ENCODE measurements at regions not wholly inside any gene's neighbourhood (a gene's known extent, or its start where the extent isn't known, plus 50 kb on each side); places are given as distances from the start of the nearest gene placed in this dataset.

- Histone ChIP-seq H3K9me3 (ENCODE audit: control insufficient read depth, insufficient read depth, low read depth, low read length) (no peaks in the 10 kb centered on the region), H4K20me1 (ENCODE audit: control insufficient read depth, extremely low read depth, insufficient read depth, low read length) (no peaks in the 10 kb centered on the region), H2AFZ (ENCODE audit: low read length) (no peak overlapping the region), H3K27me3 (ENCODE audit: control insufficient read depth, insufficient read depth, low read length) (peaks cover 2% of the 10 kb centered on the region), H3K27ac (ENCODE audit: insufficient read depth, low read length) (no peak overlapping the region), H3K36me3 (ENCODE audit: control insufficient read depth, insufficient read depth, low read length) (no peaks in the 10 kb centered on the region), H3K9ac (ENCODE audit: insufficient read depth, low read length) (no peak overlapping the region), H3K4me1 (ENCODE audit: control insufficient read depth, extremely low read depth, insufficient read depth, low read length) (no peaks in the 10 kb centered on the region), H3K4me2 (ENCODE audit: extremely low read depth, insufficient read depth, low read length) (no peak overlapping the region), H3K79me2 (ENCODE audit: control insufficient read depth, insufficient read depth, low read length) (no peaks in the 10 kb centered on the region), H3K4me3 (replicated peaks in 1 of 4; ENCODE audit: control extremely low read depth in 1 of 4, insufficient read depth in 1 of 4, low read depth in 3 of 4, low read length in 4 of 4) (no peak overlapping the region)
- TF ChIP-seq, protein P1, sequence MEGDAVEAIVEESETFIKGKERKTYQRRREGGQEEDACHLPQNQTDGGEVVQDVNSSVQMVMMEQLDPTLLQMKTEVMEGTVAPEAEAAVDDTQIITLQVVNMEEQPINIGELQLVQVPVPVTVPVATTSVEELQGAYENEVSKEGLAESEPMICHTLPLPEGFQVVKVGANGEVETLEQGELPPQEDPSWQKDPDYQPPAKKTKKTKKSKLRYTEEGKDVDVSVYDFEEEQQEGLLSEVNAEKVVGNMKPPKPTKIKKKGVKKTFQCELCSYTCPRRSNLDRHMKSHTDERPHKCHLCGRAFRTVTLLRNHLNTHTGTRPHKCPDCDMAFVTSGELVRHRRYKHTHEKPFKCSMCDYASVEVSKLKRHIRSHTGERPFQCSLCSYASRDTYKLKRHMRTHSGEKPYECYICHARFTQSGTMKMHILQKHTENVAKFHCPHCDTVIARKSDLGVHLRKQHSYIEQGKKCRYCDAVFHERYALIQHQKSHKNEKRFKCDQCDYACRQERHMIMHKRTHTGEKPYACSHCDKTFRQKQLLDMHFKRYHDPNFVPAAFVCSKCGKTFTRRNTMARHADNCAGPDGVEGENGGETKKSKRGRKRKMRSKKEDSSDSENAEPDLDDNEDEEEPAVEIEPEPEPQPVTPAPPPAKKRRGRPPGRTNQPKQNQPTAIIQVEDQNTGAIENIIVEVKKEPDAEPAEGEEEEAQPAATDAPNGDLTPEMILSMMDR (conservative IDR thresholded peaks at IDR 0.05 in 1 of 2, IDR thresholded peaks at IDR 0.05 in 1 of 2; ENCODE audit: low read depth in 1 of 2, low read length in 2 of 2) = no peak
- no peak for TF ChIP-seq EZH2 (IDR thresholded peaks at IDR 0.05; ENCODE audit: low read length, missing control alignments)
- DNase-seq (ENCODE audit: low read depth in 2 of 2) = no peak
Measured at GRCh38 chr1:60891765-60892164, 190.6 kb upstream of the NFIA start.

DNA sequence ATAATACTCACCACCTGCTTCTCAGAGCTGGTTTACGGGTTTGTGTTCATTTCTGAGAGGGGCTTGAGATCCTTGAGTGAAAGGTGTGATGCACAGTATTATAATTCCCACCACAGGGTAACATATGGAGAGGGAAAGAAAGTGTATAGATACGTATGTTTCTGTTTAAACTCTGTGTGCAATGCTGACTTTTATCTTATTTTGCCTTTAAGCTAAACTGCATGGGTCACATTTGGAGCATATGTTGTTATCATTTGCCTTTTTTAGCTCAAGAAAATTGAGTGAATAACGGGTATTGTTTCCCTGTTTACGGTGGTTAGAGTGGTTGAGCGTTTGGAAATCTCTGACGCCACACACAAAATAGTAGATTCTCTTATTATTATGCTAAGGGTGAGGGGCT is 191.1 kb upstream of the NFIA start:
- no peak overlapping the region for H3K4me3 ChIP-seq (replicated peaks in 1 of 4; ENCODE audit: control extremely low read depth in 1 of 4, insufficient read depth in 1 of 4, low read depth in 3 of 4, low read length in 4 of 4)
- H3K9ac ChIP-seq (ENCODE audit: insufficient read depth, low read length) = no peak overlapping the region
- no peak overlapping the region for H3K4me2 ChIP-seq (ENCODE audit: extremely low read depth, insufficient read depth, low read length)
- H4K20me1 ChIP-seq (ENCODE audit: control insufficient read depth, extremely low read depth, insufficient read depth, low read length) = no peaks in the 10 kb centered on the region
- peaks cover 2% of the 10 kb centered on the region for H3K27me3 ChIP-seq (ENCODE audit: control insufficient read depth, insufficient read depth, low read length)
- no peak overlapping the region for H3K27ac ChIP-seq (ENCODE audit: insufficient read depth, low read length)
- H3K9me3 ChIP-seq (ENCODE audit: control insufficient read depth, insufficient read depth, low read depth, low read length) = no peaks in the 10 kb centered on the region
- H3K36me3 ChIP-seq (ENCODE audit: control insufficient read depth, insufficient read depth, low read length) = no peaks in the 10 kb centered on the region
- no peaks in the 10 kb centered on the region for H3K79me2 ChIP-seq (ENCODE audit: control insufficient read depth, insufficient read depth, low read length)
- H2AFZ ChIP-seq (ENCODE audit: low read length) = no peak overlapping the region
- no peaks in the 10 kb centered on the region for H3K4me1 ChIP-seq (ENCODE audit: control insufficient read depth, extremely low read depth, insufficient read depth, low read length)
- TF ChIP-seq, protein P1 (conservative IDR thresholded peaks at IDR 0.05 in 1 of 2, IDR thresholded peaks at IDR 0.05 in 1 of 2; ENCODE audit: low read depth in 1 of 2, low read length in 2 of 2) = no peak
- no peak for TF ChIP-seq EZH2 (IDR thresholded peaks at IDR 0.05; ENCODE audit: low read length, missing control alignments)
- DNase-seq (ENCODE audit: low read depth in 2 of 2) = no peak

- Histone ChIP-seq H3K36me3 (ENCODE audit: control insufficient read depth, insufficient read depth, low read length) (no peaks in the 10 kb centered on the region), H2AFZ (ENCODE audit: low read length) (no peak overlapping the region), H3K9ac (ENCODE audit: insufficient read depth, low read length) (no peak overlapping the region), H3K4me1 (ENCODE audit: control insufficient read depth, extremely low read depth, insufficient read depth, low read length) (no peaks in the 10 kb centered on the region), H3K4me3 (replicated peaks in 1 of 4; ENCODE audit: control extremely low read depth in 1 of 4, insufficient read depth in 1 of 4, low read depth in 3 of 4, low read length in 4 of 4) (no peak overlapping the region), H3K79me2 (ENCODE audit: control insufficient read depth, insufficient read depth, low read length) (no peaks in the 10 kb centered on the region), H3K27ac (ENCODE audit: insufficient read depth, low read length) (no peak overlapping the region), H3K27me3 (ENCODE audit: control insufficient read depth, insufficient read depth, low read length) (peaks cover 2% of the 10 kb centered on the region), H4K20me1 (ENCODE audit: control insufficient read depth, extremely low read depth, insufficient read depth, low read length) (no peaks in the 10 kb centered on the region), H3K9me3 (ENCODE audit: control insufficient read depth, insufficient read depth, low read depth, low read length) (no peaks in the 10 kb centered on the region), H3K4me2 (ENCODE audit: extremely low read depth, insufficient read depth, low read length) (no peak overlapping the region)
- no peak for TF ChIP-seq EZH2 (IDR thresholded peaks at IDR 0.05; ENCODE audit: low read length, missing control alignments)
- TF ChIP-seq, protein P1 (conservative IDR thresholded peaks at IDR 0.05 in 1 of 2, IDR thresholded peaks at IDR 0.05 in 1 of 2; ENCODE audit: low read depth in 1 of 2, low read length in 2 of 2) = no peak
- no peak for DNase-seq (ENCODE audit: low read depth in 2 of 2)
Measured at GRCh38 chr1:60890664-60891063, 191.7 kb upstream of the NFIA start.

All from fibroblast of lung (primary cell).